GM12874 (cell line): ENCODE measurements at regions not wholly inside any gene's neighbourhood (a gene's known extent, or its start where the extent isn't known, plus 50 kb on each side); places are given as distances from the start of the nearest gene placed in this dataset.

Experiments
- CTCF ChIP-seq: IDR thresholded peaks from 2 replicates; pipeline ENCODE4 v1.5.1; 2011; ENCODE audit warnings: low read depth, mild to moderate bottlenecking, control low read depth, low read length, moderate library complexity; ENCODE audit not compliant: insufficient read depth

- no peak for TF ChIP-seq CTCF
Observed at GRCh38 chr3:550471-550870, 353.9 kb downstream of the CHL1 start.

GRCh38 chr3:557972-558371, 361.4 kb downstream of the CHL1 start:
- no peak for TF ChIP-seq CTCF

GRCh38 chr3:567488-568185, 371.1 kb downstream of the CHL1 start:
- TF ChIP-seq CTCF: no peak

GRCh38 chr3:621714-622113, 425.2 kb downstream of the CHL1 start:
- TF ChIP-seq CTCF: no peak

- TF ChIP-seq CTCF: no peak
Observed at GRCh38 chr3:622314-622713, 425.8 kb downstream of the CHL1 start.

- TF ChIP-seq CTCF: no peak
Observed at GRCh38 chr3:623914-624545, 427.5 kb downstream of the CHL1 start.

GRCh38 chr3:632571-633170, 436.1 kb downstream of the CHL1 start:
- TF ChIP-seq CTCF: peak; percentile 70
